ENCODE measurements at regions not wholly inside any gene's neighbourhood (a gene's known extent, or its start where the extent isn't known, plus 50 kb on each side); places are given as distances from the start of the nearest gene placed in this dataset.

GRCh38 chr5:164746723-164747122 lies 1241.3 kb downstream of the MAT2B start:
- peaks cover 3% of the 10 kb centered on the region for H3K9me3 Mint-ChIP-seq
- H3K36me3 Mint-ChIP-seq = no peaks in the 10 kb centered on the region
- no peak overlapping the region for H3K4me3 Mint-ChIP-seq
- no peaks in the 10 kb centered on the region for H3K27me3 Mint-ChIP-seq
- H3K4me1 Mint-ChIP-seq = peaks cover 7% of the 10 kb centered on the region
- H3K27ac Mint-ChIP-seq = no peak overlapping the region
- DNase-seq = no peak

GRCh38 chr5:164747371-164747770 lies 1242.0 kb downstream of the MAT2B start:
- no peaks in the 10 kb centered on the region for H3K36me3 Mint-ChIP-seq
- DNase-seq = no peak
- no peaks in the 10 kb centered on the region for H3K27me3 Mint-ChIP-seq
- H3K4me1 Mint-ChIP-seq = peaks cover 3% of the 10 kb centered on the region
- H3K9me3 Mint-ChIP-seq = no peaks in the 10 kb centered on the region
- no peak overlapping the region for H3K4me3 Mint-ChIP-seq
- H3K27ac Mint-ChIP-seq = no peak overlapping the region

- no peak for DNase-seq
- H3K9me3 Mint-ChIP-seq = no peaks in the 10 kb centered on the region
- no peak overlapping the region for H3K27ac Mint-ChIP-seq
- H3K4me3 Mint-ChIP-seq = no peak overlapping the region
- no peaks in the 10 kb centered on the region for H3K4me1 Mint-ChIP-seq
- no peaks in the 10 kb centered on the region for H3K36me3 Mint-ChIP-seq
- H3K27me3 Mint-ChIP-seq = no peaks in the 10 kb centered on the region
Measured at GRCh38 chr5:164748861-164749260, 1243.4 kb downstream of the MAT2B start.

GRCh38 chr5:164753434-164753833 lies 1248.0 kb downstream of the MAT2B start:
- DNase-seq = no peak
- H3K4me1 Mint-ChIP-seq = no peaks in the 10 kb centered on the region
- no peaks in the 10 kb centered on the region for H3K27me3 Mint-ChIP-seq
- no peak overlapping the region for H3K27ac Mint-ChIP-seq
- no peak overlapping the region for H3K4me3 Mint-ChIP-seq
- H3K36me3 Mint-ChIP-seq = no peaks in the 10 kb centered on the region
- no peaks in the 10 kb centered on the region for H3K9me3 Mint-ChIP-seq

- H3K27ac Mint-ChIP-seq = no peak overlapping the region
- DNase-seq = no peak
- H3K9me3 Mint-ChIP-seq = peaks cover 5% of the 10 kb centered on the region
- no peak overlapping the region for H3K4me3 Mint-ChIP-seq
- no peaks in the 10 kb centered on the region for H3K4me1 Mint-ChIP-seq
- no peaks in the 10 kb centered on the region for H3K36me3 Mint-ChIP-seq
- no peaks in the 10 kb centered on the region for H3K27me3 Mint-ChIP-seq
Measured at GRCh38 chr5:164763206-164763605, 1257.8 kb downstream of the MAT2B start.

- Mint-ChIP-seq H3K27me3 (no peaks in the 10 kb centered on the region), H3K27ac (no peak overlapping the region), H3K4me1 (no peaks in the 10 kb centered on the region)
Measured at GRCh38 chr5:164772122-164772521, 1266.7 kb downstream of the MAT2B start.

GRCh38 chr5:164784230-164784629 lies 1278.8 kb downstream of the MAT2B start:
- H3K4me1 Mint-ChIP-seq = no peaks in the 10 kb centered on the region
- no peaks in the 10 kb centered on the region for H3K36me3 Mint-ChIP-seq
- no peak overlapping the region for H3K4me3 Mint-ChIP-seq
- no peaks in the 10 kb centered on the region for H3K9me3 Mint-ChIP-seq
- no peaks in the 10 kb centered on the region for H3K27me3 Mint-ChIP-seq
- no peak for DNase-seq
- no peak overlapping the region for H3K27ac Mint-ChIP-seq

More at GRCh38 chr5:164772122-164772521, 1266.7 kb downstream of the MAT2B start:
- no peak for DNase-seq
- Mint-ChIP-seq H3K4me3 (no peak overlapping the region), H3K36me3 (no peaks in the 10 kb centered on the region), H3K9me3 (peaks cover 9% of the 10 kb centered on the region)

DNA sequence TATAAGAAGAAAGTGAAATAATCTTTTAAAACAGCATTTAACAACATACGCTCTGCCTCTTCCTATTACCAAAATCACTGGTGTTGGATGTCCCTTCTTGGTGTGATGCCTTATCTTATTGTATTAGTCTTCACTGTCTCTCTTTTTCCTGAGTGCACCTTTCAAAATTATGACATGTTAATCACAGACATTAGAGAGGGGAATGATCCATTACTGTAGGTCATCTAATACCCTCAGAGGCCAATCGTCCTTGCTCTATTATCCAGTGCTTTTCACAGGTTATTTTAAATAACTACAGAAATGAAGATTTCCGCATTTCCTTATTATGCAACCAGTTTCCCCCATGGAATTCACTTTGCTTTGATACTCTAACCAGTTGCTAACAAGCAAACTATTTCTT lies 1292.7 kb downstream of the MAT2B start:
- Mint-ChIP-seq H3K4me1 (no peaks in the 10 kb centered on the region), H3K27ac (no peak overlapping the region), H3K4me3 (no peak overlapping the region), H3K36me3 (no peaks in the 10 kb centered on the region), H3K27me3 (no peaks in the 10 kb centered on the region), H3K9me3 (peaks cover 8% of the 10 kb centered on the region)
- DNase-seq = no peak

DNA sequence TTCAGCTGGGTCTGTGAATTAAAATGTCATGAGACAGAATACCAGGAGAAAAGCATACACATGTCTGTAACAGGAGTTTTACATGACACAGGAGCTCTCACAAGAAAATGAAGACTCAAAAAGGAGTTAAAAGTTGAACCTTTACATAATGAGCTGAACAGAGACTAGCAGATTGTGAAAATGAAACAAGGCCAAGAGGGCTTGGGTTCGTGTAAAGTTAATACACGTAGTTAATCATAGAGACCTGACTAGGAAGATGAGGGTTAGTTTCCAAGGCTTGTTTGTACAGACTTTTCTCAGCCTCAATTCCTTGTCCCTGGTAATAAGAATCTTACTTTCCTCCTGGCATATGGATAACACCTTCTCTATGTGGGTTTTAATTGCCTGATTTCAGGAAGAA lies 1294.0 kb downstream of the MAT2B start:
- DNase-seq = no peak
- Mint-ChIP-seq H3K36me3 (no peaks in the 10 kb centered on the region), H3K27me3 (no peaks in the 10 kb centered on the region), H3K4me3 (no peak overlapping the region), H3K27ac (no peak overlapping the region), H3K4me1 (no peaks in the 10 kb centered on the region), H3K9me3 (peaks cover 8% of the 10 kb centered on the region)

- Mint-ChIP-seq H3K9me3 (peaks cover 8% of the 10 kb centered on the region), H3K36me3 (no peaks in the 10 kb centered on the region), H3K27ac (no peak overlapping the region), H3K4me3 (no peak overlapping the region), H3K4me1 (no peaks in the 10 kb centered on the region), H3K27me3 (no peaks in the 10 kb centered on the region)
- no peak for DNase-seq
Measured at GRCh38 chr5:164801910-164802309, 1296.5 kb downstream of the MAT2B start.

- Mint-ChIP-seq H3K27ac (no peak overlapping the region), H3K4me3 (no peak overlapping the region), H3K9me3 (no peaks in the 10 kb centered on the region), H3K27me3 (no peaks in the 10 kb centered on the region), H3K4me1 (no peaks in the 10 kb centered on the region), H3K36me3 (no peaks in the 10 kb centered on the region)
- DNase-seq = no peak
Measured at GRCh38 chr5:164809821-164810220, 1304.4 kb downstream of the MAT2B start.

GRCh38 chr5:164818445-164818844 lies 1313.0 kb downstream of the MAT2B start:
- no peak overlapping the region for H3K4me3 Mint-ChIP-seq
- no peaks in the 10 kb centered on the region for H3K4me1 Mint-ChIP-seq
- no peak for DNase-seq

DNA sequence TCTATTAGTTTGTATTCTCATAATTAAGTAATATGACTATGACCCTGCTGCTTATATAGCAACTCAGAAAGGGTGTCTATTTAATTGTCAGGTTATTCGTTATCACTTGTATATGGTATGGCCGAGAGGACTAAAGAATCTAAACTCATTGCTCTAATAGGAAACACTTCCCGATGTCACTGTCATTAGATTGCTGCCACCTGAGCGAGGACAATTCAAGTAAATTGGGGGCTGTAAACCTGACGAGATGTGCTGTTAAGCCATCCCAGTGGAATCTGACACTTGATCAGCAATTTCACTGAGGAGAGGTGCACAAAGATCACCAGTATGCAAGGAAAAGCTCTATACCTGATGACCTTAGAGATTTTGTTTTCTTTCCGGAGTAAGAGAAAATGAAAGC lies 1319.3 kb downstream of the MAT2B start:
- no peaks in the 10 kb centered on the region for H3K4me1 Mint-ChIP-seq
- H3K27ac Mint-ChIP-seq = no peak overlapping the region
- H3K4me3 Mint-ChIP-seq = no peak overlapping the region
- no peaks in the 10 kb centered on the region for H3K27me3 Mint-ChIP-seq
- no peaks in the 10 kb centered on the region for H3K36me3 Mint-ChIP-seq
- DNase-seq = no peak
- H3K9me3 Mint-ChIP-seq = no peaks in the 10 kb centered on the region

More at GRCh38 chr5:164818445-164818844, 1313.0 kb downstream of the MAT2B start:
- Mint-ChIP-seq H3K27me3 (no peaks in the 10 kb centered on the region), H3K36me3 (no peaks in the 10 kb centered on the region), H3K27ac (no peak overlapping the region), H3K9me3 (peaks cover 2% of the 10 kb centered on the region)

- no peak for DNase-seq
- H3K9me3 Mint-ChIP-seq = peaks cover 3% of the 10 kb centered on the region
Measured at GRCh38 chr5:164832516-164832915, 1327.1 kb downstream of the MAT2B start.

GRCh38 chr5:164844348-164844747 lies 1338.9 kb downstream of the MAT2B start:
- H3K9me3 Mint-ChIP-seq = peaks cover 8% of the 10 kb centered on the region
- H3K27me3 Mint-ChIP-seq = no peaks in the 10 kb centered on the region
- H3K4me1 Mint-ChIP-seq = no peaks in the 10 kb centered on the region
- H3K27ac Mint-ChIP-seq = no peak overlapping the region
- H3K4me3 Mint-ChIP-seq = no peak overlapping the region
- H3K36me3 Mint-ChIP-seq = no peaks in the 10 kb centered on the region
- DNase-seq = no peak

More at GRCh38 chr5:164832516-164832915, 1327.1 kb downstream of the MAT2B start:
- Mint-ChIP-seq H3K36me3 (no peaks in the 10 kb centered on the region), H3K27me3 (no peaks in the 10 kb centered on the region), H3K27ac (no peak overlapping the region), H3K4me3 (no peak overlapping the region), H3K4me1 (no peaks in the 10 kb centered on the region)

GRCh38 chr5:164860896-164861295 lies 1355.5 kb downstream of the MAT2B start:
- H3K27ac Mint-ChIP-seq = no peak overlapping the region
- H3K4me3 Mint-ChIP-seq = no peak overlapping the region
- H3K4me1 Mint-ChIP-seq = no peaks in the 10 kb centered on the region
- H3K36me3 Mint-ChIP-seq = no peaks in the 10 kb centered on the region
- H3K9me3 Mint-ChIP-seq = peaks cover 7% of the 10 kb centered on the region
- no peak for DNase-seq
- no peaks in the 10 kb centered on the region for H3K27me3 Mint-ChIP-seq

DNA sequence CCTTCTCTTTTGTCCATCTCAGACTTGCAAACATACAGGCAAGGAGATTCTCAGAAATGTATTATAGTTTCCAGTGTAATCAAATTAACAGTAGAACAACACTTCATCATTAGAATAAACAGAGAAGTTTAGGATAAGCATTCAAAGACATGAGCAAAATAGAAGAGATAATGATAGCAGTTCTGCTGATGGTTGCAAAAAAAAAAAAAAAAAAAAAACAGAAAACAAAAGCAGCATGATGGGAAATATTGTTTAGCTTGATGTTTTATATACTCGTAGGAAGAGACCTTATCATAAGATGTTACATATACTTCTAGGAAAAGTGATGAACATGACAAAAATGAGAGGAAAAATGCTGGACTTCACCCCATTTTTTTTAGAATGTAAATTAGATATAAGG lies 1356.2 kb downstream of the MAT2B start:
- Mint-ChIP-seq H3K4me1 (no peaks in the 10 kb centered on the region), H3K9me3 (peaks cover 7% of the 10 kb centered on the region), H3K36me3 (no peaks in the 10 kb centered on the region), H3K27ac (no peak overlapping the region), H3K27me3 (no peaks in the 10 kb centered on the region), H3K4me3 (no peak overlapping the region)
- no peak for DNase-seq

Measured in activated naive CD8-positive, alpha-beta T cell treated with anti-CD3 and anti-CD28 coated beads for 36 hours (primary cell).